Tongue (tissue), 1 donor: ENCODE measurements at regions not wholly inside any gene's neighbourhood (a gene's known extent, or its start where the extent isn't known, plus 50 kb on each side); places are given as distances from the start of the nearest gene placed in this dataset.
"Not testable (repeated sequence)": the region's sequence is repeated elsewhere in the genome, so short reads cannot be mapped to it uniquely, and the experiment has no call there.

Experiments
- DNase-seq: peaks from one replicate; pipeline ENCODE4 v3.0.0-alpha.2; 2015

DNA sequence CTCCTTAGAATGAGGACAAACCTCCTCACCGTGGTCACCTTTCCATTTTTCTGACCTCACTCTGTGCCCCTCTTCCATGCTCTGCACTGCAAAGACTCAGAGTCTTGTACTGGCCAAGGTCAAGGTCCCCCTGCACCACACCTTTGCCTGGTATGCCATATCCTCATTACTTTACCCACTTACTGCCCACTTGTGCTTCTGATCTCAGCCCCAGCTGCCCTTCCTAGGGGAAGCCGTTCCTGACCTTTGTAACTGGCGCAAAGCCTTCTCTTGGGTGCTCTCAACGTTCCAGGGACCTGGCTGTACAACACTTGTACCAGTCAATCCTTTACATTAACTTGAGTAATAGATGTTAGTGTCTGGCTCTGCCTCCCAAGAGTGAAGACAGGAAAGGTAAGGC, 256.0 kb downstream of the SV2B start:
- no peak for DNase-seq

DNA sequence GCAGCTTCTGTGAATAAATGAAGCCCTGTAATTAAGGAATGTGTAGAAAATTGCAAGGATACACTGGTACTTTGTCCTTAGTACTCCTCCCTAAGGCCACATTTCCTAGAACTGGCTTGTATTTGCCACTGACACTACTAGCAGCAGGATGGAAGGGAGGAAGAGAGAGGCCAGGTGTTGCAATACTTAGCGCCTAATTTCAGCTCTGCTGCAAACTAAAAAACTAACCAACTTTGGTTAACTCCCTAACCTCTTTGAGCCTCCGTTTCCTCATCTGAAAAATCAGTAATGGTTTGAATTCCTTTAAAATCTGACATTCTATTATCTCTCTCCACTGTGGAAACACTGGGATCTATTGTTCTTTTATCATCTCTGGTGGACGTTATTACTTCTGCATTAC, 257.0 kb downstream of the SV2B start:
- DNase-seq: no peak

DNA sequence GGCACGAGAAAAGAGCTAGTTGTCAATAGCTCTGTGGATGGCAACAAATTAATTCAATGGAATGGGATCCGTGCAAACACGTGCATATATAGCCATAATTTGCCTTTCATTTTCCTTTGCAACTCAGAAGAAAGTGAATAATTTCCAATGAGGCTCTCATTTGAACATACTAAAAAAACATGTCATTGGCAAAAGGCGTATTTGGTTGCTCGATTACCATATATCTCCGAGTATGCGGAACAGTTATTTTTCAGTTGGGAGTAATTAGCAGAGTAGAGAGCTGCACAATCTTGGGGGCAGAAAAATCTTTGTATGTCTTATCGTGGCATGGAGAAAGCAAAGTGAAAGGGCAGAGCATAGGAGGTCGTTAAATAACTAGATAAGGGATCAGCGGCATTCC, 257.4 kb downstream of the SV2B start:
- no peak for DNase-seq

DNA sequence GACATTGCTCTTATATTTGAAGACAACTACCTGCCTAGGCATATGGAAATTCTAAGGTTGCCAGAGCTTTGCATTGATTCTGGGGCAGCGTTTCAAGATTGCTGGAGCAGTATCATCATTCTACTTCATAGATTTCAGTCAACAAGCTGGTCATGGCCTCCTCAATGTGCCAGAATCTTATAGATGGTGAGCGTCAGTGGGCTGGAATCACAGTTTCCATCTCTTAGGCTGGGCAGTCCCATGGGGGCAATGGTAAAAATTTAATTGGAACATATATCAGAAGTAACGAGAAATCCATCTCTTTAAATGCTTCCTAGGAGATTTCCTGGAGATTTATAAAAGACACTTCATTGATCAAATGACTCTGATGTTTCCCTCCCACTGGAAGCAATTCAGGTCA, 258.3 kb downstream of the SV2B start:
- no peak for DNase-seq

DNA sequence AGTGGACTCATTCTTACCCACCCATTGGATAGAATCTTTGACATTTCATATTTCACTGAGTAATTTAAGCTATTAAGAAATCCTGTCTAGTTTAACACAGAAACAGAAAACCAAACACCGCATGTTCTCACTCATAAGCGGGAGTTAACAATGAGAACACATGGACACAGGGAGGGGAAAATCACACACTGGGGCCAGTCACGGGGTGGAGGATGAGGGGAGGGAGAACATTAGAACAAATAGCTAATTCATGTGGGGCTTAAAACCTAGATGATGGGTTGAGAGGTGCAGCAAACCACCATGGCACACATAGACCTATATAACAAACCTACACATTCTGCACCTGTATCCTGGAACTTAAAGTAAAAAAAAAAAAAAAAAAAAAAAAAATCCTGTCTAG, 261.6 kb downstream of the SV2B start:
- not testable (repeated sequence) for DNase-seq

DNA sequence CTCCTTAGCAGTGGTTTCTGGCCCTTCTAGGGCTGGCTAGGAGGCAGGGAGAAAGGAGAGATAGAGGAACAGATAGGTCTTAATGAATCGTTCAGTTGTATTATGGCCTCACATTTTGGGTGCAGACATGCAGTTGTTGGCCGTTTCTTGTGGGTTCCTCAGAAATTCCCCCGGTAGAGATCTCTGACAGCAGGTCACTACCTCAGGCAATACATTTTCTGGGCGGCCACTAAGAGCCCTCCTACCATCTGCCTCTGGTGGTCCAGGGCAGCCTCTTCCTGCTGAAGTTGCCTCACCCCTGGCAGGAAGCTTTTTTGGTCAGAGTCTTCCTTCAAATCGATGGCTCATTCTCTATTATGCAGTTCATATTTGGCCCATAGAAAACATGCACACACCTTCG, 266.1 kb downstream of the SV2B start:
- DNase-seq: no peak

DNA sequence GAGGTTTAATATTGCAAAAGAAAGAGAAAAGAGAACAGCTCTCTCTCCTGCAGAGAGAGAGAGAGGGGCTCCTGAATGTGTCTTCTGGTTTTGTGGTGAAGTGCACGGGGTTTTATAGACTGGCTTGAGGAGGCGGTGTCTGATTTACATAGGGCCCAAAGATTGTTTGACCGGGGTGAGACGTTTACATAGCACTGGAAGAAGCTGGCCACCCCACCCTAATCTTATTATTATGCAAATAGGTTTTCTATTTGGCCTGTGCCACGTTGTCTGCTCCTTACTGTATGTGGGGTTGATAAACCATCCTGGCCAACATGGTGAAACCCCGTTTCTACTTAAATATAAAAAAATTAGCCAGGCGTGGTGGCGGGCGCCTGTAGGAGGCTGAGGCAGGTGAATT, 268.6 kb downstream of the SV2B start:
- no peak for DNase-seq

DNA sequence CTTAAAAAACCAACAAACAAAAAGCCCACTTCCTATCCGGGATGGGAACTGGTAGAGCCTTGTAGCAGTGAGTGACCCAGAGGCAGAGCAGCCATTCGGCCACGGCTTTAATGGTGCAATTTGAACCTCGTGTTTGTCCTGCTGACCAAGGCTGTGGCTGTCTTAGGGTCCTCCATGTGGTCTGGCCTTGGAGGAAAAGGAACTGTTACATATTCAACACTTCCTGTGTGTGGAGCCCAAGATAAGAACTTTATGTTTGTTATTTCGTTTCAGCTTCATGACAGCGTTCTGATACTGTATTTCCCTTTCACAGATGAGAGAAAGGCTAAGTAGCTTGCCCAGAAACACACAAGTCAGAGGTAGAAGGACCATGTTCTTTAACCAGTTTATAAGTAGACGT, 269.8 kb downstream of the SV2B start:
- DNase-seq: no peak

DNA sequence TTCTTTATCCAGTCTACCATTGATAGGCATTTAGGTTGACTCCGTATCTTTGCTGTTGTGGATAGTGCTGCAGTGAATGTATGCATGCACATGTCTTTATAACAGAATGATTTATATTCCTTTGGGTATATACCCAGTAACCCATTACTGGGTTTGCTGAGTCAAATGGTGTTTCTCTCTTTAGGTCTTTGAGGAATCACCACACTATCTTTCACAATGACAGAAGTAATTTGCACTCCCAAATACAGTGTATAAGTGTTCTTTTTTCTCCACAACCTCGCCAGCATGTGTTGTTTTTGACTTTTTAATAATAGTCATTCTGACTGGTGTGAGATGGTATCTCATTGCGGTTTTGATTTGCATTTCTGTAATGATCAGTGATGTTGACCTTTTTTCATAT, 271.3 kb downstream of the SV2B start:
- DNase-seq: not testable (repeated sequence)

DNA sequence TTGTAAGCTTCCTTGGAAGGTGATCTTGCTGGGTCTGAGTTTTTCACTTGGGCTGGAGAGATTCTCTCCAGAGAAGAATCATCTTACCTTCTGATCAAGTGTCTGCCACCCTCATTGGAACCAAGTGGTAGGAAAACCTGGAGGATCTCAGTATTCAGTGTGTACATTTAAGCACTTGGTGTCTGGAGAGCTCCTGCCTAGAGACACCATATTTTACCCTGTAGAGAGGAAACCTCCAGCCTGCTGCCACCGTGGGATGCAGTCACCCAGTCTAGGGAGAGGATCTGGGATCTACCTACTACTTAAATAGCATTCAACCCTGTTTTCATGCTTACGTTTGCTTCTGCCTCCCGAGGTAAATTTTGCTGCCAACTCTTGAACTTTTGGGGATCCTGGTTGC, 274.3 kb downstream of the SV2B start:
- DNase-seq: no peak

DNA sequence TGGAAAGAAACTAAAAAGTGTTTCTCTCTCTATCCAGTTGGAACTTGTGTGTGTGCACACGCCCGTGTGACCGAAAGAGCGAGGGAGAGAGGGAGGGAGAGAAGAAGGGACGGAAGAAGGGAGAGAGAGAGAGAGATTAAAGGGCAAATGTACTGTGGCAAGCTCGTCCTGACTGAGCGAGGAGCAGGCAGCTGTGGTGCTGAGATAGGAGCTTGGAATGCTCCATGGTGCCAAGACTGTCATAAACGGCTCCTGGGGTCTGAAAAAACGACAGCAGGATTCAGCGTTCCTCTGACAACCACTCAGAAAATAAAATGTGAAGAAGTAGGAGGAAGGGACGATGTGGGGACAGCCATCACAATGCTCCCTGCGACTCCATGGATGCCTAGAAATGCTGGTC, 276.0 kb downstream of the SV2B start:
- DNase-seq: no peak

DNA sequence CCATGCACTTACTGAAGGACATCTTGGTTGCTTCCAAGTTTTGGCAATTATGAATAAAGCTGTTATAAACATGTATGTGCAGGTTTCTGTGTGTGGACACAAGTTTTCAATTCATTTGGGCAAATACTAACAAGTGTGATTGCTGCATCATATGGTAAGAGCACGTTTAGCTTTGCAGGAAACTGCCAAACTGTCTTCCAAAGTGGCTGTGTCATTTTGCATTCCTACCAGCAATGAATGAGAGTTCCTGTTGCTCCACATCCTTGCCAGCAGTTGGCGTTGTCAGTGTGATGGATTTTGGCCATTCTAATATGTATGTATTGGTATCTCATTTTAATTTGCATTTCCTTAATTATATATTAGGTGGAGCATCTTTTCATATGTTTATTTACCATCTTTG, 280.1 kb downstream of the SV2B start:
- no peak for DNase-seq

DNA sequence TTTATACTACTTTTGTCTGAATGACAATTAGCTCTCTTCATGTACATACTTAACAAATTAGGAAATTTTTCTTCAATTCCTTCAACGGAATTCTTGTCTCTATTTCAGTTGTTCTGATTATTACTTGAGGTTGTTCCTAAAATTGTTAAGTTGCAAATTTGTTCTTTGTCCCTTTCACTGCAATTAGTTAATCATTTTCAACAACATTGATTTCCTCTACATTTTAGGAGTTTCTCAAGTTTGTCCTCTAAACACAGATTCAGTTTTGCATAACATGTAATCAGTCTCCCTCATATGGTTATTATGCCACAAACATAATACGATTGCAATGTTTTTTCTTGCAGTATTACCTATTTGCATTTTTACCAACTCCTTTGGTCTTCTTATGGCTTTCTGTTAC, 283.5 kb downstream of the SV2B start:
- no peak for DNase-seq

DNA sequence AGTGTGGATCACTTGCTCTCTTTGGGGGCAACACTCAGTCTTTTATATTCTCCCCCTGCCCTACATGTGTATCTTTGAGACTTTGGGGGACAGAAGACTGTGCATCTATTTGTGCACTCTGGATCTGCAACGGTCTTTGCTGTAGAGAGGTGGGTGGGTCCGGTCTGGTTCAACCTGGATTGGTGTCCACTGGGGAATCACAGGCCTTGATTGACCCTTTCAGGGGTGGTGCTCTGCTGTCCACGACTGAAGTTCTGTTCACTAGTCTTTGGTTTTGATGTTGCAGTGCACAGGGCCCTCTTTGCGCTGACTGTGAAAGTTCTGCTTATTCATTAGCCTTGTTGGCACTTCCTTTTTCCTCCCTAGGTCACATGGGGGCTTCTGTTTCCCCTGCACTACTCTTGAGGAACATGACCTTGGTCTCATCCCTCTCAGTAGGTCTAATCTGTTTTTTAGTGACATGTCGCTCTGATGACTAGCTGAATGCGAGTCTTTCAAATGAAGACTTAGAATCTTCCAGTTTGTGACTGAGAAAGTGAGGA, 284.2 kb downstream of the SV2B start:
- DNase-seq: no peak

DNA sequence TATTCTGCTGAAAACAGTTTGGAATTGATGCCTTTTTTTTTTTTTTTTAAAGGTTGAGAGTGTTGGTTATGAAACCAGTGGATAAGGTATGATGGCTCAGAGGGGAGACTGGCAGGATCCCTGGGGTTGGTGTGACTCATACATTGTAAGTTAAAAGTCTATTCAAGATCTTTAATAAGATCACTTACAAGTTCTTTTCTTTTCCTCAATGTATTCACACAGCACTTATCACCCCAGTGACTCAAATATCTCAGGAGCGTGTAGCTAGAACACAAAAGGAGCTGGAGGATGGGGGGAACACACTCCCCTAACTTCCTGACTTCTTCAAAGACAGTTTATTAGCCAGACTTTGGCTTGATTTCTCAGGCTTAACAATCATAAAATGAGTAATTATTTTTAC, 285.3 kb downstream of the SV2B start:
- DNase-seq: no peak

DNA sequence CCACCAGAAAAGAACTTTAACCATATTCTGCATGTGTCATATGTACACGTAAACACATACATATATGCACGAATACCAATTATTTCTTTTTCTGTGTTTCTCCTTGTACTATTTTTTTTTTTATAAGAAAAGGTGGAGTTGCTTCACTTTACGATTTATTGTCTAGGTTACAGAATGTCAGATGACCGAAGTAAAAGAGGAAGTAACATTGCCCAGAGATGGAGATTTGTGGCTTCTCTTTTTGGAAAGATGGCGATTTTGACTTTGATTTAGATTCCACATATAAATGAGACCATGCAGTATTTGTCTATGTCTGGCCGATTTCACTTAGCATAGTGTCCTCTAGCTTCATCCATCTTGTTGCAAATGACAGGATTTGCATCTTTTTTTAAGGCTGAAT, 293.1 kb downstream of the SV2B start:
- no peak for DNase-seq

DNA sequence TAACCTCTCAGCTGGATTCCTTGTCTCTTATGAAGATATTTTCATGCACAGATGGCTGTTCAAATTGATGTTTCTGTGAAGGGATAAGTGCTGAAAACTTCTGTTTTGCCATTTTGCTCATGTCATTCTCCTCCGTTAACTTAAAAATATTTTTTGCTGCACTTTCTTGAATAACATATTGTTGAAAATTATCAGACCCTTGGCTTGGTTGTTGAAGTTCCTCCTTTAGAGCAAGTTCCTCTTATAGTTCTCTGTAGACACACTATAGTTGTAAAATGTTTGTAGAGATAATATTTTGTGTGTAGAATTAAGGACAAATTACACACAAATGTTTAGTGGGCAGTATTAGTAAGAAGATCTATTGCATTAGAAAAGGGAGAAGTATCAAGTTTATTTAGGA, 300.4 kb downstream of the SV2B start:
- DNase-seq: no peak

DNA sequence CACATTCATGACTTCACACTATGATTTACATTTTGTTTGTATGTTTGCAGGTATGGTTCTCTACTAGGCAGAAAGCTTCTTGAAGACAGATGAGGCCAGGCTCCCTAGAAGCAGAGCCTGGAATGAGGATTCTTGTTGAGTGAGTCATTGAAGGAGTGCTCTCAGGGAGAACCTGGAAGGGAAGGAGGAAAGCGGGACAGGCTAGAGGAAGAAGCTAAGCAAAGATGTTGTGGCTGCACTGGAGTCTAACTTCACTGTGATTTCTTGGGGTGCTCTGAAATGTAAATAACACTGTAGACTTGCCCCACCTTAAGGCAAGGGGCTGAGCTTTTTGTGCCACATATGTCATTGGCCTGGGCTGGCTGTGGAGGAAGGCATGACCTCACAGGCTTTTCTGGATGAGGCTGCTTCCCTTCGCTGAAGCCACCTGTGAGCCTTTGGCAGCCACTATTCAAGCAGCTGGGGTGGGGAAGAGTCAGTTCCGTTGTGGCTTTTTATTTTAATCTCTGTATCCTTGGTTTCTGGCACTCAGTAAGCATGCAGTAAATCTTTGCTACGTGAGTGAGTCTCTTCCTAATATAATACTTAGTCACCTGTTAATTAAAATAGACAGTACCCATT, 307.3 kb downstream of the SV2B start:
- peak; percentile 63 for DNase-seq

DNA sequence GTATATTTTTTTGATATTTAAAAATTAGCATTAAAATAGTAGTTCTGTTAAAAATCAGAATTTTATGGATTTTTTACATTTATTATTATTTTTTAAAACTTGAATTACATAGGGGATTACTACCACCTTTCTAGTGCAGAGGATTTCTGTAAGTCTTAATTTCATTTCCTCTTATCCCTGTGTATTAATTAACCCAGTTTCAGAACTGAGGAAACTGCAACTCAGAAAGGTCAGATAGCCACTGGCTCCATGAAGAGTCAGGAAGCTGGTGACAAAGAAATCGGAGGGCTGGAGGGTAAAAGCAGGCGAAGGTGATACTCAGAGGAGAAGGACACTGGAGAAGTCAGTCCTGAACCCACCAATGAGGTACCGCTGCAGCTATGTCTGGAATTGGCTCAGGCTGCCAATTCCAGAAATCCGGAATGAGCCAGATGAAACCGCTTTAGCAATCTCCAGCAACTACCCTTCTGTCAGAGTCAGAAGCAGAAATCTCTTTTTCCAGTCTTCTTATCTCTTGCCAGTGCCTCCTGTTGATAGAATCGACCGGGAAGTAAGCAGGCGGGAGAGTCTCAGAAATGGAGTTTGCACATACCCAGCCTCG, 308.5 kb downstream of the SV2B start:
- DNase-seq: peak; percentile 33

DNA sequence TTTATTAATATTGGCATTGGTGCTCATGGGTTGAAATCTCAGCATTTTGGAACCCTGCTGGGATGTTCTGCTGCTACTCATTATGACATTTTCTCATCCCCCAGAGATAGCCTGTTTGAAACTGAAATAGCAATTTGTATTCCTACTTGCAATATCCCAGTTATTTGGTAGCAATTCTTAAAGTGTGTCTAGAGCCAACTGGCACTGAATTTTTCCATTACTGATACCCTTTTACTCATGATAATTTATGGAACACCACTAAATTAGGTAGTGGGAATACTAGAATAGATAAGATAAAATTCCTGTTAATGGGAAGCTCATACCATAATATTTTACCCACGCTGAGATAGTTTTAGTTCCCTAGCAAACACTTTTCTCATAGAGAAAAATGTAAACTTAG, 309.3 kb downstream of the SV2B start:
- DNase-seq: peak; percentile 1

DNA sequence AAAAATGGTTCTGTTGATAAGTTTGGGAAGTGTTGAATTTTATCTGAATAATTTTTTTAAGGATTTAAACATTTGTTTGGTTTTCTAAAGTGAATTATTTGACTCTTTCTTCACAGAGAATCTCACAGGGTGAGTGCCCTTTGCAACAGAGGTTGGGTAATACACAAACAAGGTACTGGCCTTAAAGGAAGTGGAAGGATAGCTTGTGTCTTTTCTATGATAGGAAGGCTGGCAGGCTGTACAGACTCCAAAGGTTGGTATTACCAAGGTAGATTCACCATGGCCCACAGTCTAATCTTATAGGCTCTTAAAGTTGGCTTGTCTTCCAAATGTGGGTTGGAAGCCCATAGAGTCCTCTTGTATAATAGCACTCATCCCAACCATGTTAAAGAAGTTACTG, 311.5 kb downstream of the SV2B start:
- no peak for DNase-seq

DNA sequence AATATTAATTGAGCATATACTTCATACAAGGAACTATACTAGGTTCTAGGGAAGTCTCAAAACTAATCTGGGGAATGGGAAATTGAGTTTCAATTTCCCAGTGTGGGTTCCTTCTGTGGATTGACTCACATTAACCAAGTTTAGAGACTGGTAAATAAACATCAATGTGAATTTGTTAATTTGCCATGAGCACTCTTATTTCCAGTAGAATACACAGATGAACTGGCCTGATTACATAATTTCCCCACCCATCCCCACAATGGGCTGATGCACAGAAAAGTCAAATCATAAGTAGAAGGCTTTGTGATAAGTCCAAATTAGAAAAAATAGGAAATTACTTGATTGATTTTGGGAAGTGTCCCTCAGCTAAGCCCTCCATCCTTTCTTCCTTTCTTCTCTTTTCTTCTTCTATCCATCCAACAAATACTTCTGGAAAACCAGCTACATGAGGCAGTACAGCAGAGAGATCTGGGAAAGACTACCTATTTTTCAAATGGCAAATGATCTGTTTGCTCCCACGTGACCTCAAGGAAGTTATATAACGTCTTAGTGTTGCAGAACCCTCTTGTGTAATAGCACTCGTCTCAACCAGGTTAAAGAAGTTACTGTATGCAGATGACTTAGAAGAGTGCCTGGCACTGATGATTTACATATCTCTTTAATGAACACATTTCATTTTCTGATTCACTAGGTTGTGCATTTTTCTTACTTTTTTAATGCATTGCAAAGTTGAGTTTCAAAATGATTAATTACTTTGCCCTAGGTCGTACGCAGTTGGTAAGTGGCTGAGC, 312.3 kb downstream of the SV2B start:
- peak; percentile 3 for DNase-seq

DNA sequence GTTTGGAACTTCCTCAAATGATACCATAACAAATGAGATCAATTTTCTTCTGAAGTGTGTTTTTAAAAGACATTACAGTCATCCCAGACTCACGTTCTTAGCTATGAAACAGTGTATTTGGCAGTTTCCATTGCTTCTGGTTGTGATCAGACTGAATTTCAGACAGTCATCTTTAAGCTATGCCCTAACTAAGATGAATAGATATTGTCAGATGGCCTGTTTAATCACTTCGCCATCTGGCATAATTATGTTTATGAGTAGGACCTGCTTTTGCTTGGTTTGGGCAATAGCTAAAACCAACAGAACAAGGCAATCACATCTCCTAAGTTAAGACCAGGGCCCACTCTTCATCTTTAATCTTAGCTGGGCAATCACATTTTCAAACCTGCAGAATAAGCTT, 313.1 kb downstream of the SV2B start:
- no peak for DNase-seq

DNA sequence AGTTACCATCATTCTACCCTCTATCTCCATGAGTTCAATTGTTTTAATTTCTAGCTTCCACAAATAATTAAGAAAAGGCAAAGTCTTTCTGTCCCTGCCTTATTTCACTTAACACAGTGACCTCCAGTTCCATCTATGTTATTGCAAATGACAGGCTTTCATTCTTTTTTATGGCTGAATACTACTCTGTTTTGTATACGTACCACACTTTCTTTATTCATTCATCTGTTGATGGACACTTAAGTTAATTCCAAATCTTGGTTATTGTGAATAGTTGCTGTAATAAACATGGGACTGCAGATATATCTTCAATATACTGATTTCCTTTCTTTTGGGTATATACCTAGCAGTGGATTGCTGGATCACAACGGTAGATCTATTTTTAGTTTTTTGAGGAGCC, 314.1 kb downstream of the SV2B start:
- no peak for DNase-seq
